HepG2 (cell line): ENCODE measurements at regions not wholly inside any gene's neighbourhood (a gene's known extent, or its start where the extent isn't known, plus 50 kb on each side); places are given as distances from the start of the nearest gene placed in this dataset.

Experiments used
- ARID4A ChIP-seq: sonication (generic); formaldehyde crosslinking; IDR thresholded peaks from 2 replicates; pipeline ENCODE4 v1.5.0; 2020; ENCODE audit warnings: mild to moderate bottlenecking, missing genetic modification reagents, borderline replicate concordance
- DR1 ChIP-seq: sonication (generic); formaldehyde crosslinking; IDR thresholded peaks from 2 replicates; pipeline ENCODE4 v1.8.0; 2021; ENCODE audit warnings: mild to moderate bottlenecking, missing genetic modification reagents, inconsistent platforms
- HNRNPH1 ChIP-seq: fragments of 200-400 bp; formaldehyde crosslinking; optimal IDR thresholded peaks from 2 replicates; pipeline ENCODE3; 2017; ENCODE audit warnings: mild to moderate bottlenecking, low read depth, low read length
- KLF15 ChIP-seq: sonication (generic); formaldehyde crosslinking; IDR thresholded peaks from 2 replicates; pipeline ENCODE4 v1.8.1; 2023; ENCODE audit warnings: borderline replicate concordance, mild to moderate bottlenecking, inconsistent platforms, missing genetic modification reagents, mixed read lengths
- STAG1 ChIP-seq: sonication (generic); formaldehyde crosslinking; IDR thresholded peaks from 2 replicates; pipeline ENCODE4 v1.4.0; 2020; ENCODE audit warnings: missing genetic modification reagents
- ZNF160 ChIP-seq: sonication (generic); formaldehyde crosslinking; IDR thresholded peaks from 2 replicates; pipeline ENCODE4 v1.8.0; 2022; ENCODE audit warnings: mild to moderate bottlenecking, inconsistent platforms, missing genetic modification reagents
- ZNF772 ChIP-seq: sonication (generic); formaldehyde crosslinking; IDR thresholded peaks from 2 replicates; pipeline ENCODE4 v1.5.0; 2020; ENCODE audit warnings: mild to moderate bottlenecking, missing genetic modification reagents
- TF ChIP-seq, protein P1 (sequence below): sonication (generic); formaldehyde crosslinking; IDR thresholded peaks from 2 replicates; pipeline ENCODE4 v1.4.0; 2020; ENCODE audit warnings: missing genetic modification reagents
- TF ChIP-seq, protein P2 (sequence below): sonication (generic); formaldehyde crosslinking; IDR thresholded peaks from 2 replicates; pipeline ENCODE4 v1.4.0; 2020; ENCODE audit warnings: mild to moderate bottlenecking, low read depth, missing genetic modification reagents
- TF ChIP-seq, protein P3 (sequence below): sonication (generic); formaldehyde crosslinking; IDR thresholded peaks from 2 replicates; pipeline ENCODE4 v1.4.0; 2020; ENCODE audit warnings: missing genetic modification reagents, low read depth, mild to moderate bottlenecking, borderline replicate concordance

DNA sequence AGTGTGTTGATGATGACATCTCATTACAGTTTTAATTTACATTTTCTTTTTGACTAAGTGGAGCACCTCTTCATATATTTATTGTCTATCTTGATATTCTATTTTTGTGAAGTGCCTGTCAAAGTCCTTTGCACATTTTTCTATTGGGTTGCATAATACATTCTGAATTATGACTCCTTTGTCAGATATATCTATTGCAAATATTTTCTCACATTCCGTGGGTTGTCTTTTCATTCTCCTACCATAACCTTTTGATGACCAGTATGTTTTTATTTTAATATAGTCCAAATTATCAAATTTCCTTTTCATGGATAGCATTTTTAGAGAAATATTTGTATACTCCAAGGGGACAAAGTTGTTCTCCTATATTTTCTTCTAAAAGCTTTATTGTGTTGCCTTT is 126.4 kb downstream of the PJA1 start (continued):
- TF ChIP-seq ARID4A = no peak
- TF ChIP-seq, protein P1, sequence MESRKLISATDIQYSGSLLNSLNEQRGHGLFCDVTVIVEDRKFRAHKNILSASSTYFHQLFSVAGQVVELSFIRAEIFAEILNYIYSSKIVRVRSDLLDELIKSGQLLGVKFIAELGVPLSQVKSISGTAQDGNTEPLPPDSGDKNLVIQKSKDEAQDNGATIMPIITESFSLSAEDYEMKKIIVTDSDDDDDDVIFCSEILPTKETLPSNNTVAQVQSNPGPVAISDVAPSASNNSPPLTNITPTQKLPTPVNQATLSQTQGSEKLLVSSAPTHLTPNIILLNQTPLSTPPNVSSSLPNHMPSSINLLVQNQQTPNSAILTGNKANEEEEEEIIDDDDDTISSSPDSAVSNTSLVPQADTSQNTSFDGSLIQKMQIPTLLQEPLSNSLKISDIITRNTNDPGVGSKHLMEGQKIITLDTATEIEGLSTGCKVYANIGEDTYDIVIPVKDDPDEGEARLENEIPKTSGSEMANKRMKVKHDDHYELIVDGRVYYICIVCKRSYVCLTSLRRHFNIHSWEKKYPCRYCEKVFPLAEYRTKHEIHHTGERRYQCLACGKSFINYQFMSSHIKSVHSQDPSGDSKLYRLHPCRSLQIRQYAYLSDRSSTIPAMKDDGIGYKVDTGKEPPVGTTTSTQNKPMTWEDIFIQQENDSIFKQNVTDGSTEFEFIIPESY (CRISPR knock-in tag) = no peak
- no peak for TF ChIP-seq HNRNPH1
- TF ChIP-seq ZNF772 = no peak
- TF ChIP-seq, protein P2, sequence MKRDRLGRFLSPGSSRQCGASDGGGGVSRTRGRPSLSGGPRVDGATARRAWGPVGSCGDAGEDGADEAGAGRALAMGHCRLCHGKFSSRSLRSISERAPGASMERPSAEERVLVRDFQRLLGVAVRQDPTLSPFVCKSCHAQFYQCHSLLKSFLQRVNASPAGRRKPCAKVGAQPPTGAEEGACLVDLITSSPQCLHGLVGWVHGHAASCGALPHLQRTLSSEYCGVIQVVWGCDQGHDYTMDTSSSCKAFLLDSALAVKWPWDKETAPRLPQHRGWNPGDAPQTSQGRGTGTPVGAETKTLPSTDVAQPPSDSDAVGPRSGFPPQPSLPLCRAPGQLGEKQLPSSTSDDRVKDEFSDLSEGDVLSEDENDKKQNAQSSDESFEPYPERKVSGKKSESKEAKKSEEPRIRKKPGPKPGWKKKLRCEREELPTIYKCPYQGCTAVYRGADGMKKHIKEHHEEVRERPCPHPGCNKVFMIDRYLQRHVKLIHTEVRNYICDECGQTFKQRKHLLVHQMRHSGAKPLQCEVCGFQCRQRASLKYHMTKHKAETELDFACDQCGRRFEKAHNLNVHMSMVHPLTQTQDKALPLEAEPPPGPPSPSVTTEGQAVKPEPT (CRISPR knock-in tag) = no peak
- TF ChIP-seq ZNF160 (CRISPR knock-in tag) = no peak
- TF ChIP-seq, protein P3, sequence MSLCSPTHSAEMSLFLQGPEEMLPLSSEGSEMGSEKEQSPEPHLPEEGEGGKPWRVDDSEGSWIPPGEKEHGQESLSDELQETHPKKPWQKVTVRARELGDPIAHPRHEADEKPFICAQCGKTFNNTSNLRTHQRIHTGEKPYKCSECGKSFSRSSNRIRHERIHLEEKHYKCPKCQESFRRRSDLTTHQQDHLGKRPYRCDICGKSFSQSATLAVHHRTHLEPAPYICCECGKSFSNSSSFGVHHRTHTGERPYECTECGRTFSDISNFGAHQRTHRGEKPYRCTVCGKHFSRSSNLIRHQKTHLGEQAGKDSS (CRISPR knock-in tag) = no peak
- TF ChIP-seq DR1 (CRISPR knock-in tag) = no peak
- TF ChIP-seq KLF15 (CRISPR knock-in tag) = no peak
- no peak for TF ChIP-seq STAG1
